ENCODE measurements at regions not wholly inside any gene's neighbourhood (a gene's known extent, or its start where the extent isn't known, plus 50 kb on each side); places are given as distances from the start of the nearest gene placed in this dataset.

DNA sequence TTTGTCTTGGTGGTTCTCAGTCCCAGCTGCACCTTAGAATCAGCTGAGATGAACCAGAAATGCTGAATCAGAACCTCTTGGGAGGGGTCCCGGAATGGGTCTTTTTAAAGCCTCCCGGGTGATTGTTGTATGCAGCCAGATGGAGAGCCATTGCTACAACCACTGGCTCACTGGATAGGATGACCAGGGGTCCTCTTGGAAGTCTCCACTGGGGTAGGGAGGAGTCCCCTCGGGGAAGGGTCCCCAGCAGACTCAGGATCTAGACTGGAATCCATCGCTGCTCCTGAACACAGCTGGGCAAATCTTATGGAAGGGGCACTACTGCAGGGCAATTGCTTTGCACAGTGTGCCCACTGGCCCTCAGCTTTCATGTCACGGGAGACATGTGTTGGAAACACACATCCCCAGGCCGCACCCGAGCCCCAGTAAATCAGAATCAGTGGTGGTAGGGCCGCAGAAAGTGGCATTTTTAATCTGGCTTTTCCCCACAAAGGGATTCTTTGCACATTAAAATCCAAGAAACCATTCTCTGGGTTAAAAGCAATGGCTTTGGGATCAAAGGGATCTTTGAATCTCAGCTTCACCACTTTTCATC lies 117.3 kb downstream of the IRX5 start:
- BruUV-seq (replicated peaks) = no TSS peak
- Histone ChIP-seq H3K9me1 (replicated peaks; ENCODE audit: control insufficient read depth, extremely low read depth, insufficient read depth, low read length) (no peaks in the 10 kb centered on the region), H3K9me3 (replicated peaks; ENCODE audit: control insufficient read depth, insufficient read depth, low read length) (no peaks in the 10 kb centered on the region), H3K4me2 (ENCODE audit: insufficient read depth, low read length) (no peak overlapping the region), H3K4me1 (ENCODE audit: control insufficient read depth, extremely low read depth, insufficient read depth, low read length) (no peaks in the 10 kb centered on the region), H3K79me2 (ENCODE audit: control insufficient read depth, insufficient read depth, low read length) (no peaks in the 10 kb centered on the region), H3K27ac (ENCODE audit: insufficient read depth, low read depth, low read length) (no peak overlapping the region), H3K9ac (replicated peaks; ENCODE audit: extremely low read depth, insufficient read depth, low read length) (no peak overlapping the region), H3K27me3 (ENCODE audit: control insufficient read depth in 2 of 2, insufficient read depth in 2 of 2, low read length in 2 of 2) (no peaks in the 10 kb centered on the region), H3K4me3 (replicated peaks in 1 of 3; ENCODE audit: insufficient read depth in 1 of 3, low read depth in 1 of 3, low read length in 3 of 3) (no peak overlapping the region), H3K36me3 (ENCODE audit: control insufficient read depth in 2 of 2, extremely low read depth in 1 of 2, insufficient read depth in 2 of 2, low read length in 2 of 2) (no peaks in the 10 kb centered on the region), H4K20me1 (replicated peaks; ENCODE audit: control insufficient read depth, extremely low read depth, insufficient read depth, low read length) (no peaks in the 10 kb centered on the region), H2AFZ (ENCODE audit: low read depth, low read length) (no peak overlapping the region)
- dilution Hi-C loops (cut with MboI; ENCODE audit: extremely low pct_ligation_motif_present, low sequenced_read_pairs) (no loop called here), intact Hi-C loops (cut with micrococcal nuclease) (no loop called here)
- TF ChIP-seq GATA2 (IDR thresholded peaks at IDR 0.05; ENCODE audit: insufficient read depth, insufficient read length, low read depth, low read length) (no peak), MYC (IDR thresholded peaks at IDR 0.05; ENCODE audit: low read depth, low read length) (no peak), JUN (IDR thresholded peaks at IDR 0.05; ENCODE audit: borderline replicate concordance, insufficient read depth, insufficient read length, low read depth) (no peak)
- TF ChIP-seq, protein P1, sequence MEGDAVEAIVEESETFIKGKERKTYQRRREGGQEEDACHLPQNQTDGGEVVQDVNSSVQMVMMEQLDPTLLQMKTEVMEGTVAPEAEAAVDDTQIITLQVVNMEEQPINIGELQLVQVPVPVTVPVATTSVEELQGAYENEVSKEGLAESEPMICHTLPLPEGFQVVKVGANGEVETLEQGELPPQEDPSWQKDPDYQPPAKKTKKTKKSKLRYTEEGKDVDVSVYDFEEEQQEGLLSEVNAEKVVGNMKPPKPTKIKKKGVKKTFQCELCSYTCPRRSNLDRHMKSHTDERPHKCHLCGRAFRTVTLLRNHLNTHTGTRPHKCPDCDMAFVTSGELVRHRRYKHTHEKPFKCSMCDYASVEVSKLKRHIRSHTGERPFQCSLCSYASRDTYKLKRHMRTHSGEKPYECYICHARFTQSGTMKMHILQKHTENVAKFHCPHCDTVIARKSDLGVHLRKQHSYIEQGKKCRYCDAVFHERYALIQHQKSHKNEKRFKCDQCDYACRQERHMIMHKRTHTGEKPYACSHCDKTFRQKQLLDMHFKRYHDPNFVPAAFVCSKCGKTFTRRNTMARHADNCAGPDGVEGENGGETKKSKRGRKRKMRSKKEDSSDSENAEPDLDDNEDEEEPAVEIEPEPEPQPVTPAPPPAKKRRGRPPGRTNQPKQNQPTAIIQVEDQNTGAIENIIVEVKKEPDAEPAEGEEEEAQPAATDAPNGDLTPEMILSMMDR (IDR thresholded peaks at IDR 0.05; ENCODE audit: extremely low read depth in 1 of 2, insufficient read depth in 1 of 2, low read depth in 1 of 2, low read length in 2 of 2) = no peak
- TF ChIP-seq, protein P2, sequence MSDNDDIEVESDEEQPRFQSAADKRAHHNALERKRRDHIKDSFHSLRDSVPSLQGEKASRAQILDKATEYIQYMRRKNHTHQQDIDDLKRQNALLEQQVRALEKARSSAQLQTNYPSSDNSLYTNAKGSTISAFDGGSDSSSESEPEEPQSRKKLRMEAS (IDR thresholded peaks at IDR 0.05; ENCODE audit: insufficient read depth, insufficient read length) = no peak
- ChIA-PET POLR2A (no interaction called here), CTCF (no interaction called here)
- DNase-seq (ENCODE audit: low read depth, low spot score) = no peak
- no peak for FAIRE-seq

GRCh38 chr16:55048745-55049144 lies 118.1 kb downstream of the IRX5 start:
- no peaks in the 10 kb centered on the region for H3K79me2 ChIP-seq (ENCODE audit: control insufficient read depth, insufficient read depth, low read length)
- H3K27ac ChIP-seq (ENCODE audit: insufficient read depth, low read depth, low read length) = no peak overlapping the region
- H4K20me1 ChIP-seq (replicated peaks; ENCODE audit: control insufficient read depth, extremely low read depth, insufficient read depth, low read length) = no peaks in the 10 kb centered on the region
- no peak for DNase-seq (ENCODE audit: low read depth, low spot score)
- CTCF ChIA-PET = no interaction called here
- intact Hi-C loops (cut with micrococcal nuclease) (no loop called here), dilution Hi-C loops (cut with MboI; ENCODE audit: extremely low pct_ligation_motif_present, low sequenced_read_pairs) (no loop called here)
- no peak overlapping the region for H3K4me3 ChIP-seq (replicated peaks in 1 of 3; ENCODE audit: insufficient read depth in 1 of 3, low read depth in 1 of 3, low read length in 3 of 3)
- no peak overlapping the region for H3K4me2 ChIP-seq (ENCODE audit: insufficient read depth, low read length)
- FAIRE-seq = no peak
- H3K36me3 ChIP-seq (ENCODE audit: control insufficient read depth in 2 of 2, extremely low read depth in 1 of 2, insufficient read depth in 2 of 2, low read length in 2 of 2) = no peaks in the 10 kb centered on the region
- no peaks in the 10 kb centered on the region for H3K9me1 ChIP-seq (replicated peaks; ENCODE audit: control insufficient read depth, extremely low read depth, insufficient read depth, low read length)
- H3K9ac ChIP-seq (replicated peaks; ENCODE audit: extremely low read depth, insufficient read depth, low read length) = no peak overlapping the region
- TF ChIP-seq MYC (IDR thresholded peaks at IDR 0.05; ENCODE audit: low read depth, low read length) (no peak), JUN (IDR thresholded peaks at IDR 0.05; ENCODE audit: borderline replicate concordance, insufficient read depth, insufficient read length, low read depth) (no peak), FOS (IDR thresholded peaks at IDR 0.05; ENCODE audit: borderline replicate concordance, insufficient read depth, low read length) (no peak), POLR2A (IDR thresholded peaks at IDR 0.05; ENCODE audit: low read depth, low read length) (no peak), GATA2 (IDR thresholded peaks at IDR 0.05; ENCODE audit: insufficient read depth, insufficient read length, low read depth, low read length) (no peak), POLR2AphosphoS5 (IDR thresholded peaks at IDR 0.05; ENCODE audit: insufficient read depth, low read depth, low read length) (no peak), EZH2 (IDR thresholded peaks at IDR 0.05; ENCODE audit: borderline replicate concordance, low read depth, low read length, severe bottlenecking) (no peak)
- TF ChIP-seq, protein P2 (IDR thresholded peaks at IDR 0.05; ENCODE audit: insufficient read depth, insufficient read length) = no peak
- TF ChIP-seq, protein P1 (IDR thresholded peaks at IDR 0.05; ENCODE audit: extremely low read depth in 1 of 2, insufficient read depth in 1 of 2, low read depth in 1 of 2, low read length in 2 of 2) = no peak
- no TSS peak for BruUV-seq (replicated peaks)
- H3K4me1 ChIP-seq (ENCODE audit: control insufficient read depth, extremely low read depth, insufficient read depth, low read length) = no peaks in the 10 kb centered on the region
- H2AFZ ChIP-seq (ENCODE audit: low read depth, low read length) = no peak overlapping the region
- POLR2A ChIA-PET = no interaction called here
- H3K27me3 ChIP-seq (ENCODE audit: control insufficient read depth in 2 of 2, insufficient read depth in 2 of 2, low read length in 2 of 2) = no peaks in the 10 kb centered on the region
- H3K9me3 ChIP-seq (replicated peaks; ENCODE audit: control insufficient read depth, insufficient read depth, low read length) = no peaks in the 10 kb centered on the region

Data from endothelial cell of umbilical vein (primary cell).